ENCODE measurements at regions not wholly inside any gene's neighbourhood (a gene's known extent, or its start where the extent isn't known, plus 50 kb on each side); places are given as distances from the start of the nearest gene placed in this dataset.

DNA sequence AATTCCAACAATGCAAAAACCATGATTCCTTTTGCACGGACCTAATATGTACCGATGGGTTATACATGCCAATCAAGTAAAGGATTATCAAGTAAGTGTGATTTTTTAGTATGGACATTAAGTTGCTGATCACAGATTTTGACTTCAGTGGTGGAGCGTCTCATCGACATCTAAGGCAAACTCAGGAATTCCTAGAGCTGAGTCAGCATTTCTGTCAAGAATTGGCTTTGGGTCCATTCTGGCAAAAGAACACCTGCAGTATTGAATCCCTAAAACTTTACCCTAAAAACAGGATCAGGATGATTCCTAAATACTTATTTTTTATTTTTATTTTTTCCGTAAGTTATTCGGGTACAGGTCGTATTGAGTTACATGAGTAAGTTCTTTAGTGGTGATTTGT lies 83.6 kb downstream of the HPGD start:
- H3K36me3 Mint-ChIP-seq = no peaks in the 10 kb centered on the region

DNA sequence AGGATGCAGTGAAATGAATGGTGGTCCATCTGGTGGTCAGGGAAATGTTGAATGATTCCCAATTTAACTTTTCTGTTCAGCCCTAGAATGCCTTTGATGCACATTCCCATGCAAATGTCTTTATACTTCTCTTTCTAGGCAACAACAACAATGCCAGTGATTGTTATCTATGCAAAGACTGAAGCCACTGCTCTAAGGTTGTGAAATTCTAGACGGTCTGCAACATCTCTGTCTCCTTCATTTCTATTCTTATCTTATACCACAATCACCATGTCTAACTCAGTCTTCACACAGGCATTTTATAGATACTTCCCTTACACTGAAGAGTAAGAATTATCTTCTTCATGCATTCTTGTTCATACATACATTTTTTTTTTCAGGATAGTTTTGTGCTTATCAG lies 84.5 kb downstream of the HPGD start:
- DNase-seq (ENCODE audit: low spot score in 2 of 2) (no peak), ATAC-seq (no peak)
- Mint-ChIP-seq H3K27ac (no peak overlapping the region), H3K36me3 (no peaks in the 10 kb centered on the region), H3K9me3 (no peaks in the 10 kb centered on the region)

More for the DNA sequence above, 83.6 kb downstream of the HPGD start:
- DNase-seq (ENCODE audit: low spot score in 2 of 2) (no peak), ATAC-seq (no peak)
- Mint-ChIP-seq H3K9me3 (no peaks in the 10 kb centered on the region), H3K27ac (no peak overlapping the region)

DNA sequence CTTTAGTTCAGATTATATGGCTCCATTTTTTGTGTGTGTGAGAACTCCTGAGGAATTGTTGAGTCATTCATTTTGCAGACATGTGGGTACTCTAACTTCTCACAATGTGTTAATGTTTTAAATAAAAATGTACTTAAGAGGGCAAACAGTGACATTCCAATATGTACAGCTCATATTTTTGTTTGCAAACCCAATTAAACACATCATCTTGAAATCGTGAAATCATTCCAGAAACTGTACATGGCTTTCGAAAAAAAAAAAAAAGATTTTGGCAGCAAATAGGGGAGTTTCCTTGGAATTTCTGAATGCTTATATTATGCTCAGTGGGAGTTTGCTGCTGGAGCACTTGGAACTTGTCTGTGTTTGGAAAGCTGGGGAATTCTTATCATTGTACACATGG lies 85.0 kb downstream of the HPGD start:
- Mint-ChIP-seq H3K27ac (peak overlapping the region in 1 of 2 donors; percentile 6), H3K9me3 (no peaks in the 10 kb centered on the region), H3K36me3 (no peaks in the 10 kb centered on the region)
- DNase-seq (ENCODE audit: low spot score in 2 of 2) (no peak), ATAC-seq (no peak)

DNA sequence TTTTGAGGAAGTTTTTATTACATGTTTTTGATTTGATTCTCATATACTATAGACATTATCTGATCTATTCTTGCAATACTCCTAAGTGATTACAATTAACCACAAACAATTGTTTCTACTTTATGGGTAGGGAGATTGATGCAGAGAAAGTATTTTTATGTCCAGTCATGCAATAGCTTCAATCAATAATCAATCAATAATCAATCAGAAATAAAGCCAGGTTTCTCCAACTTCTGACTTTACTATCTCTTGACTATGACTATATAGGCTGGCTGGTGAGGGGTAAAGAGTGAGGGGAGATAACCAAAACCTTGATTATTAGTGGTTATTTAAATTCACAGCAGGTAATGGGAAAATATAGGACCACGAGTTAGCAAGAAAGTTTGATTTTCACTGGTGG lies 85.9 kb downstream of the HPGD start:
- no peaks in the 10 kb centered on the region for H3K9me3 Mint-ChIP-seq
- no peak for ATAC-seq
- no peaks in the 10 kb centered on the region for H3K36me3 Mint-ChIP-seq
- no peak for DNase-seq (ENCODE audit: low spot score in 2 of 2)
- H3K27ac Mint-ChIP-seq = no peak overlapping the region

DNA sequence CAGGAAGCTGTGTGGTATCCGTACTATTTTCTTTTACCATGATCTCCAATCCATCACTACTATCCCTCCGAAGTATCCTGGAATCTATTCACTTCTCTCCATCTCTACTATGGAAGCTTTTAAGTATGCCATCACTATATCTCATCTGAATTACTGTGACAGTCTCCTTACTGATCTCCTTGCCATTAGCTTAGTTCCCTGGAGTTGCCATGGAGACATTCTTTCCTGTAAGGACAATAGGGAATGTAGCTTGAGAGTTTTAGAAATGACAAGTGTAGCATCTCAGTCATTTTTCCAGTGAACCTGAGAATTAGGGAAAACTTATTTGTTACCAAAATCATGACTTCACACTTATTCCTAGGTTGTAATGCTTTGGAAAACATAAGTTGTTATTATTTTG lies 86.3 kb downstream of the HPGD start:
- DNase-seq (ENCODE audit: low spot score in 2 of 2) (no peak), ATAC-seq (no peak)
- no peaks in the 10 kb centered on the region for H3K36me3 Mint-ChIP-seq
- H3K27ac Mint-ChIP-seq = no peak overlapping the region
- H3K9me3 Mint-ChIP-seq = no peaks in the 10 kb centered on the region

DNA sequence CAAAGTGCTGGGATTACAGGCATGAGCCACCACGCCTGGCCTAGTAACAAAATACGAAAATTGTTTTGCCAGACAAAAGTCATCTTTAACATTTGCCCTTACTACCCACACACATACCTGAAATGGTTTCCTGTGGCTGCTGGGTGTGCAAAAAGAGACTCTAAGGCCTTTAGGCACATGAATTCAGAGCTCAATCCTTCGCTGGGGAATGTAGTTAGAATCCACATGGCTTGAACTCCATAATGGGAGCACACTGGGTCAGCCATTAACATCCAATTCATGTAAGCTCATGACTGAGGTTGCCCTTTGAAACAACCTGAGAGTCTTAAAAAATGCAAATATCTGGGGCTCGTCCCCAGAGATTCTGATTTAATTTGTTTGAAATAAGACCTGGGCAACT lies 87.8 kb downstream of the HPGD start:
- ATAC-seq = no peak
- H3K9me3 Mint-ChIP-seq = no peaks in the 10 kb centered on the region
- no peak for DNase-seq (ENCODE audit: low spot score in 2 of 2)
- H3K27ac Mint-ChIP-seq = no peak overlapping the region
- no peaks in the 10 kb centered on the region for H3K36me3 Mint-ChIP-seq

DNA sequence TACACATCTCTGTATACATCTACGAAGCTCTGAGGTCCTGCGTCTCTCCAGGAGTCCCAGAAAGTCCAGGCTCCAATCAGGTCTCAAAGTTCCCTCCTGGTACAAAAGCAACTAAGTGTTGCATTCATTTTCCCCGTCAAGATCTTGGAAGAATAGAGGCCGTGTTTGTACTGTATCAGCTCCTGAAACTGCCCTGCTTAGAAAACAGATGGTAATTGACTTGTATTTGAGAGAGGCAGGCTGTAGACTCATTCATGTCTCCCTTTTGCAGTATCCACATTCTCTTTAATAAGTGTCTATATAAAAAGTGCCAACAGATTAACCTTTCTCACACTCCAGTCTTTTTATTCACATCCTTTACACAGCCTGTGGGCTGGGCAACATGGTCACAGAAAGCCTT lies 91.7 kb downstream of the HPGD start:
- H3K9me3 Mint-ChIP-seq = no peaks in the 10 kb centered on the region
- H3K27ac Mint-ChIP-seq = no peak overlapping the region
- H3K36me3 Mint-ChIP-seq = no peaks in the 10 kb centered on the region
- ATAC-seq = no peak
- no peak for DNase-seq (ENCODE audit: low spot score in 2 of 2)

DNA sequence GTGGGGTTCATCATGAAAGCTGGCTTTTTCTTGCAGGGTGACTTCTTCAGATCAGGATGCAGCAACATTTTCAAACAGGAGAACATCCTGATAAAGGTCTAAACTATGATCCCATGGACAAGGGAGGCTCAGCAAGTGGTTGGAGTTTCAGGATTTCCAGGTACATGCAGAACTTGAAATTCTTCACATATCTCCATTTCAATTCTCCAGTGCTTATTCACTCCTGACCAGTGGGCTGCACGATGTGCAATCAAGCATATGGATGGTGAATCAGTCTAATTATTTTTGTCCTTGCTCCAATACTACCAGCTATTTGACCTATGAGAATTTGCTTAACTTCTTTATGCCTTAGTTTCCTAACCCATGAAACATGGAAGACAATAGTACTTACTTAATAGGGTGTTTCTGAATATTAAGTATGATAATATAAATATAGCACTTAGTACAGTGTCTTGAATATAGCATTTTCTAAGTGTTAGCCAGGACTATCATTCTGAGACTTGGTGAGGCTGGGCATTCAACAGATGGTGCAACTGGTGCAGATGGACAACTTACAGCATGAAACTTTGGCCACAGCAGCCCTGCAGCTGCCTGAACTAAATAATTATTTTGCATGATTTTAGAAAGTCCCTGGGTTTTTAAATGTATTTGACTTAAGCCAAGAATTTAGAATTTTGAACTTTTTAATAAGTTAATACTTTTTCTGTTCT lies 92.4 kb downstream of the HPGD start:
- no peaks in the 10 kb centered on the region for H3K9me3 Mint-ChIP-seq
- no peak overlapping the region for H3K27ac Mint-ChIP-seq
- DNase-seq (ENCODE audit: low spot score in 2 of 2) (no peak), ATAC-seq (no peak)
- no peaks in the 10 kb centered on the region for H3K36me3 Mint-ChIP-seq

DNA sequence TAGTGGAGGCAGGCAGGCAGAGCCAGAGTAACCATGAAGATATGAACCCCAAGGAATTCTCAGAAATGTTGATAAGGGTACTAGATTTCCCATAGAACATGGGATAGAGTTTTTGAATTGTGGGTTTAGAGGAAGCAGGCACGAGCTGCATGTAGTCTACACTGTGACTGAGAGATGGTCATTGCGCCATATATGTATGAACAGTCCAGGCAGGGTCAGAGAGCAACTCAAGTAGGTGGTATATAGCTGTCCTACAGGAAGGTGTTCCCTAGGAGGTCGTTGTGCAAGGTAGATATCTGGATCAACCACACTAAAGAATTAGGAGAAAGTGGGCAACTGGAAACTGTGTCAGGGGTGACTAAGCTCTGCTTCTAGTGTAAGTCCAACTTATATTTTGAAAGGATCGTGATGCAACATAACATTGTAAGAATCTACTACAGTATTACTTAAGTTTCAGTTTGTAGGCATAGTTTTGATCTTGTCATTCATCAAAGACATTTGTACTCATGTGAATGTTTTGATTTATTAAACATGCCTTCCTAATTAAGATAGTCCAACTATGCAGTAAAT lies 94.6 kb downstream of the HPGD start:
- Mint-ChIP-seq H3K36me3 (no peaks in the 10 kb centered on the region), H3K9me3 (no peaks in the 10 kb centered on the region), H3K27ac (no peak overlapping the region)
- DNase-seq (ENCODE audit: low spot score in 2 of 2) (no peak), ATAC-seq (no peak)

DNA sequence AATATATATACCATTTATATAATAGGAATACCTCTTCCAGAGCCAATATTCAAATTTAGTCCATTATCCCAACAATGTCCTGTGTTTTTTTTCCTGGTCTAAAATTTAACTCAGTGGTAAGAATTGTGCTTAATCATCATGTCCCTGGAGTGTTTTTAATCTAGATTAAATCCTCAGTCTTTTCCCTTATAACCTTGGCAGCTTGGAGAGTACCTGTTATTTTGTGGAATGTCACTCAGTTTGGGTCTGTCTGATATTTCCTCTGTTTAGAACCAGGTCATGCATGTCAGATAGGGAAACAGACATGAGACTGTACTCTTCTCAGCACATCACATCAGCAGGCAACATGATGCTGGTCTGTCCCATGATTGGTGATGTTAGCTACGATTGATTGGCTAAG lies 96.6 kb downstream of the HPGD start:
- DNase-seq (ENCODE audit: low spot score in 2 of 2) (no peak), ATAC-seq (no peak)
- no peaks in the 10 kb centered on the region for H3K36me3 Mint-ChIP-seq
- no peaks in the 10 kb centered on the region for H3K9me3 Mint-ChIP-seq
- no peak overlapping the region for H3K27ac Mint-ChIP-seq

DNA sequence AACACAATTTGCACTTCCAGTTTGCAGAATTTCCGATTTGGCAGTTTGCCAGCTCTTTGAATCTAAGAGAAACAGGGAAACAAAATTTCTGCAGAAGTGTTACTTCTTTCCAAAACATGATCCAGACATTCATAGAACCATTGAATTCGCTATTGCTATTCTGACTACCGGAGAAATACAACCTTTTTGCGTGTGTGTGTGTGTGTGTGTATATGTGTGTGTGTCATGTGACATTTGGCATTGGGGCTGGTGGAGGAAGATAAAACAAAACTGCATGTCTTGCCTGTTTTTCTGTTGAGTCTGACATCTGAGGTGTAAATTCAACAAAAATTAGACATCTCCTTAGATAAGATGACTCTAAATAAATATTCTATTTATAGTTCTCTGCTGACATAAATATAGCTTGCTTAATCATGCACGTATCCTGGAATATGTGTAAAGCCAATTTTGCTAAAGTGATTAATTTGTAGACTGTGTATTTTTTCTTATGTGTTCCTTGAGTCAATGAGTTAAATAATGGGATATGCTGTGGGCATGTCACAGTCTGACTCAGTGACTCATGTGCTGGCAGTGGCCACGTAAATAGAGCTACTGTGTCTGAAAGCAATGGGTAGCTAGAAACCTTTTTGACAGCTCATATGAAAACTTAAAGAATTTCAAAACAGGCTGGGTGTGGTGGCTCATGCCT lies 98.9 kb downstream of the HPGD start:
- Mint-ChIP-seq H3K27ac (no peak overlapping the region), H3K36me3 (no peaks in the 10 kb centered on the region), H3K9me3 (no peaks in the 10 kb centered on the region)
- no peak for DNase-seq (ENCODE audit: low spot score in 2 of 2)
- ATAC-seq = peak; percentile 92 to 99

DNA sequence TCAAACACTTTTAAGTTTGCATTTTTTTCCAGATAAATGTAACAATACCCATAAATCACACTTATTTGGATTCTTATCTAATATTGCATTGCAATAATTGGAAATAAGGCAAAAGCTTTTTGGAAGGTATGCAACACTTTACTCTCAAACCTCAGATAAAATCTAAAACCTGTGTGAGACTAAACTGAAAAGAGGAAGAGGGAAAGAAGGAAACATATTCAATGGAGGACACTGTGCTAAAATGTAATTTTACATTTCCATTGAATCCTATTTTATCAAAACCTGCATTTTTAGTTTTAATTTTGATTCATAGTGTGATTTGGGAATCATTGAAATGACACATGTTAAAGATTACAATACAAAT lies 99.4 kb downstream of the HPGD start:
- ATAC-seq (no peak), DNase-seq (ENCODE audit: low spot score in 2 of 2) (no peak)
- H3K9me3 Mint-ChIP-seq = no peaks in the 10 kb centered on the region
- H3K27ac Mint-ChIP-seq = no peak overlapping the region
- H3K36me3 Mint-ChIP-seq = no peaks in the 10 kb centered on the region

DNA sequence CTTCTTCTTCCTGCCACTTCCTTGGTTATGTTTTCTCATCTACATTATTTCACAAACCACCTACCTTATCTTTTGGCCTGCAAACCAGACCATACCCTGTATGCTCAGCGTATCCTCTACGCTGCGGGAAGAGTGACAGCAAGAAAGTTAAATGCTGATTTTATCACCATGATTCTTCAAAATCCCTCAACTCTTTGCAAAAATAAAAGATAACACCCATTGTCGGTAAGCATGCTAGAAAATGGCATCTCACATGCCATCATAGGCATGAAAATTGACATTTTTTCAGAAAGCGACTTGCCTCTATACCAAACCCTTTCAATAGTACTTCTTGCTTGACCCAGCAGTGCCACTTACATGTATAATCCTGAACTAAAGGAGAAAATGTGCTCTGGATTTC lies 102.0 kb downstream of the HPGD start:
- no peak for ATAC-seq
- peaks cover 0 to 6% of the 10 kb centered on the region in 2 donors for H3K9me3 Mint-ChIP-seq
- no peak overlapping the region for H3K27ac Mint-ChIP-seq
- peaks cover 0 to 6% of the 10 kb centered on the region in 2 donors for H3K36me3 Mint-ChIP-seq
- DNase-seq (ENCODE audit: low spot score in 2 of 2) = no peak

DNA sequence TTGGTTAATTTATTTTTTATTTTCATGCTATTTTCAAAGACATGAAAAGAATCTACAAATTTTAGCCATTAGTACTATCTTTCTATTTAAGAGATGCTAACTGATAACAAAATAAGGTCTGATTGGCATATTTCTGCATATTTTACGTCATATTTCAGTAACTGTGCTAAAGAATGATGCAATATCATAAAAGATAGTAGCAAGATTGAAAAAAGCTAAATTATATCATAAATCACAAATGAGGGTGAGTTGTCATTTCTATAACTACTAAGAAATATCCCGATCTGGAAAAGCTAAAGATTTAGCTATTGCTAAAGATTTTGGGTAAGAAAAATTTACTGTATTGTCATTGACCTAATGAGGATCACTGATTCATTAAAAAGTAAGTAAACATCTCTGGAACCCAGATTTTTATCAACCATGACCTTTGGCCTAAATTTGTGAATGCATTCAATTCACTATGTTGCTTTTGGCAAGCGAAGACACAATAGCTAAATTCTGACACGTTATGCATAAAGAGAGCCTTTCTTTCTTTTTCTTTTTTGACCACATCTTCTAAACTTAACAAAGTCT lies 103.6 kb downstream of the HPGD start:
- H3K9me3 Mint-ChIP-seq = peaks cover 5 to 14% of the 10 kb centered on the region in 2 donors

DNA sequence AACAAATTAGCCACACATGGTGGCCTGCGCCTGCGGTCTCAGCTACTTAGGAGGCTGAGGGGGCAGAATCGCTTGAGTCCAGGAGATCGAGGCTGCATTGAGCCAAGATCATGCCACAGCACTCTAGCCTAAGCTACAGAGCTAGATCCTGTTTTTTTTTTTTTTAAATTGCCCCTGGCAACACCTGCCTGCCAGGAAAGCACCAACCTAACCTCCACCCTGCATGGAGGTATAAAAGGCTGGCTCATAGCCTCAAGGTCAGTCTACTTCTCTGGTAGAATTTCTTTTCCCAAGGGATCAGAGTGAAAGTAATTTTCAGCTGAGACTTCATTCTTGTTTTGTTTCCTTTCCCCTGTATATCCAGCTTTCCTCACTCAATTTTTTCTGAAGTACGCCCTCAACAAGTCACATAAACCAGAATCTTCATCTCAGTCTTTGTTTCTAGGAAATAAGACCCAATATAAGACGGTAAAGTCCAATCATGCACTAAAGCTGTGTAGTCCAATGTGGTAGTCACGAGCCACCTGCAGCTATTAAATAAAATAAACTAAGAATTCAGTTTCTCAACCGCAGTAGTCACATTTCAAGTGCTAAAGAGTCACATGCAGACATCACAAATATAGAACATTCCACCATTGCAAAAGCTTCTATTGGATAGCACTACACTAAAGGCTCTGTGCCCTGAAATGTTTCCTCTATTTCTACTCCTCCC lies 113.3 kb downstream of the HPGD start:
- DNase-seq (ENCODE audit: low spot score in 2 of 2) (no peak), ATAC-seq (no peak)
- H3K9me3 Mint-ChIP-seq = peaks cover 4% of the 10 kb centered on the region in 2 donors
- peaks cover 0 to 2% of the 10 kb centered on the region in 2 donors for H3K36me3 Mint-ChIP-seq
- H3K27ac Mint-ChIP-seq = no peak overlapping the region

More for the DNA sequence above, 103.6 kb downstream of the HPGD start:
- ATAC-seq (no peak), DNase-seq (ENCODE audit: low spot score in 2 of 2) (no peak)
- Mint-ChIP-seq H3K27ac (no peak overlapping the region), H3K36me3 (peaks cover 0 to 18% of the 10 kb centered on the region in 2 donors)

DNA sequence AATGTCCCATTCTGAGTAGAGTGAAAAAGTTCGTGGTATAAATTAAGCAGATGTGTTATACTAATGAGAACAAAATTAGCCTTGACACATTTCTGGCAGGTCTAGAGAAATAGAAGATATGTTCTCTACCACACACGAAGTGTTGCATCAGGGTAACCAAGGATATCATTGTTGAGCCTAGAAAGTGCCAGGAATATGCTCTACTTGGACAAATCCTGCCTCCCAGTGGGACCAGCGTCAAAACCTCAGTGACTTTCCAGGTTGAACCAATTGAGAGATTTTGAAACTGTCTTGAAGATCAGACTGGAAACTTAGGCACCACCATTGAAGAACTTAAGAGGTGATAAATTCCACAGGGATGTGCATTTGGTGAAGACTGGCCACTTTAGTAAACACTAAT lies 115.9 kb downstream of the HPGD start:
- no peak for DNase-seq (ENCODE audit: low spot score in 2 of 2)
- Mint-ChIP-seq H3K36me3 (no peaks in the 10 kb centered on the region), H3K27ac (no peak overlapping the region), H3K9me3 (peaks cover 4% of the 10 kb centered on the region in 2 donors)
- ATAC-seq = no peak

DNA sequence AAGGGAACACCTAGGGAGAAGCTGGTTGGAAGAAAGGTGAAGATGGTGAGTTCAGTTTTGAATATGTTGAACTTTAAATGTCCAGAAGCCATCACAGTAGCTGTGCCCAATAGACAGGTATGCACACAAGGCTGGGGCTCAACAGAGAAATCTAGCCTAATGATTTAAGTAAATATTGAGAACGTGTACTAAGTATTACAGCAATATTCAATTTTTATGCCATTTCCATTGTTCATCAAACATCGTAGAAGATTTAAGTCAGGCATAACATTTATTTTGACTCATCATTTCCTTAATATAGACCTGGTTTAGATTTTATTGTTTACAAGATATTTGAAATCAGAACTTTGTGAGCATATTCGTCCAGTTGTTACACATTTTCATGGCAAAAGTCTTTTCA lies 116.4 kb downstream of the HPGD start:
- no peak for ATAC-seq
- no peak overlapping the region for H3K27ac Mint-ChIP-seq
- no peaks in the 10 kb centered on the region for H3K36me3 Mint-ChIP-seq
- no peak for DNase-seq (ENCODE audit: low spot score in 2 of 2)
- peaks cover 4% of the 10 kb centered on the region in 2 donors for H3K9me3 Mint-ChIP-seq

All from activated naive CD4-positive, alpha-beta T cell treated with anti-CD3 and anti-CD28 coated beads, Interleukin-2, amount 50 U/mL, for 72 hours (primary cell).